Esophagus mucosa (tissue), 1 donor: ENCODE measurements at regions not wholly inside any gene's neighbourhood (a gene's known extent, or its start where the extent isn't known, plus 50 kb on each side); places are given as distances from the start of the nearest gene placed in this dataset.

ENCODE experiments used
- ATAC-seq: fragments of 200-7000 bp; cut with Tn5 transposase; one replicate; pipeline ENCODE4 v1.9.1; 2020
- donor health status: DM: yes; HTN: yes; CAD: no.

GRCh38 chr7:136058546-136058945, 81.4 kb upstream of the MTPN start:
- no peak for ATAC-seq

GRCh38 chr7:136057509-136057908, 80.3 kb upstream of the MTPN start:
- no peak for ATAC-seq

- ATAC-seq: no peak
Observed at GRCh38 chr7:136056651-136057231, 79.6 kb upstream of the MTPN start.

GRCh38 chr7:136055266-136055665, 78.1 kb upstream of the MTPN start:
- ATAC-seq: no peak

- ATAC-seq: no peak
Observed at GRCh38 chr7:136053689-136054485, 76.7 kb upstream of the MTPN start.

- no peak for ATAC-seq
Observed at GRCh38 chr7:136051203-136051928, 74.2 kb upstream of the MTPN start.

GRCh38 chr7:136050462-136050847, 73.3 kb upstream of the MTPN start:
- no peak for ATAC-seq

GRCh38 chr7:136049818-136050461, 72.8 kb upstream of the MTPN start:
- ATAC-seq: peak; percentile 92

GRCh38 chr7:136049117-136049516, 72.0 kb upstream of the MTPN start:
- ATAC-seq: no peak

GRCh38 chr7:136046548-136046947, 69.4 kb upstream of the MTPN start:
- ATAC-seq: no peak

- no peak for ATAC-seq
Observed at GRCh38 chr7:136045992-136046391, 68.8 kb upstream of the MTPN start.

GRCh38 chr7:136045181-136045580, 68.0 kb upstream of the MTPN start:
- no peak for ATAC-seq

- no peak for ATAC-seq
Observed at GRCh38 chr7:136039577-136040345, 62.6 kb upstream of the MTPN start.

GRCh38 chr7:136036336-136036735, 59.2 kb upstream of the MTPN start:
- ATAC-seq: no peak

- ATAC-seq: no peak
Observed at GRCh38 chr7:136034132-136034531, 57.0 kb upstream of the MTPN start.

- no peak for ATAC-seq
Observed at GRCh38 chr7:136033413-136034031, 56.4 kb upstream of the MTPN start.

GRCh38 chr7:136030867-136031318, 53.7 kb upstream of the MTPN start:
- ATAC-seq: peak; percentile 56

- no peak for ATAC-seq
Observed at GRCh38 chr7:136030330-136030729, 53.2 kb upstream of the MTPN start.

- ATAC-seq: peak; percentile 69
Observed at GRCh38 chr7:136027160-136027559, 50.0 kb upstream of the MTPN start.
